OCI-LY3 (cell line): ENCODE measurements at regions not wholly inside any gene's neighbourhood (a gene's known extent, or its start where the extent isn't known, plus 50 kb on each side); places are given as distances from the start of the nearest gene placed in this dataset.

Experiments used
- H2AFZ ChIP-seq: fragments of 200-600, 300-600 bp; shearing (Covaris generic); 2 replicates; pipeline ENCODE4 v1.6.0; 2014; ENCODE audit warnings: antibody characterized with exemption, low read depth, low read length
- H3K27ac ChIP-seq: fragments of 200-600, 300-600 bp; sonication (generic); 2 replicates; pipeline ENCODE4 v1.5.1; 2014; ENCODE audit warnings: mild to moderate bottlenecking, low read length, moderate library complexity, mixed read lengths
- H3K27me3 ChIP-seq: fragments of 200-600, 300-600 bp; sonication (generic); 2 replicates; pipeline ENCODE4 v1.6.1; 2014; ENCODE audit warnings: low read depth, low read length, mixed read lengths
- H3K36me3 ChIP-seq: fragments of 200-600, 300-600 bp; sonication (generic); replicated peaks from 2 replicates; pipeline ENCODE3; 2014; ENCODE audit warnings: low read depth, low read length, mixed read lengths
- H3K4me1 ChIP-seq: fragments of 300-600, 200-600 bp; sonication (generic); 2 replicates; pipeline ENCODE4 v1.6.1; 2014; ENCODE audit warnings: low read length, mixed read lengths
- H3K4me2 ChIP-seq: fragments of 200-600, 300-600 bp; sonication (generic); 2 replicates; pipeline ENCODE4 v1.6.1; 2014; ENCODE audit warnings: low read length, mixed read lengths
- H3K4me3 ChIP-seq: fragments of 300-600, 200-600 bp; sonication (generic); 2 replicates; pipeline ENCODE4 v1.5.1; 2014; ENCODE audit warnings: antibody characterized with exemption, mild to moderate bottlenecking, low read length, moderate library complexity
- H3K79me2 ChIP-seq: fragments of 300-600, 200-600 bp; shearing (Covaris generic); 2 replicates; pipeline ENCODE4 v1.6.1; 2014; ENCODE audit warnings: mild to moderate bottlenecking, low read length, mixed read lengths
- H3K9ac ChIP-seq: fragments of 300-600, 200-600 bp; shearing (Covaris generic); 2 replicates; pipeline ENCODE4 v1.6.0; 2014; ENCODE audit warnings: mild to moderate bottlenecking, low read length, moderate library complexity
- H3K9me3 ChIP-seq: fragments of 200-600, 300-600 bp; shearing (Covaris generic); 2 replicates; pipeline ENCODE4 v1.6.1; 2014; ENCODE audit warnings: low read length, mixed read lengths; ENCODE audit not compliant: insufficient read depth
- H4K20me1 ChIP-seq: fragments of 200-600, 300-600 bp; sonication (generic); 2 replicates; pipeline ENCODE4 v1.6.1; 2016; ENCODE audit warnings: low read length, mixed read lengths; ENCODE audit not compliant: insufficient read depth
- CTCF ChIP-seq: fragments of 200-600, 300-600 bp; sonication (generic); IDR thresholded peaks from 2 replicates; pipeline ENCODE4 v1.5.1; 2014; ENCODE audit warnings: antibody characterized with exemption, low read length, low read depth
- EZH2phosphoT487 ChIP-seq: fragments of 200-600 bp; shearing (Covaris generic); IDR thresholded peaks from 2 replicates; pipeline ENCODE4 v1.6.1; 2018; ENCODE audit warnings: antibody characterized with exemption, mixed run types, low read depth

DNA sequence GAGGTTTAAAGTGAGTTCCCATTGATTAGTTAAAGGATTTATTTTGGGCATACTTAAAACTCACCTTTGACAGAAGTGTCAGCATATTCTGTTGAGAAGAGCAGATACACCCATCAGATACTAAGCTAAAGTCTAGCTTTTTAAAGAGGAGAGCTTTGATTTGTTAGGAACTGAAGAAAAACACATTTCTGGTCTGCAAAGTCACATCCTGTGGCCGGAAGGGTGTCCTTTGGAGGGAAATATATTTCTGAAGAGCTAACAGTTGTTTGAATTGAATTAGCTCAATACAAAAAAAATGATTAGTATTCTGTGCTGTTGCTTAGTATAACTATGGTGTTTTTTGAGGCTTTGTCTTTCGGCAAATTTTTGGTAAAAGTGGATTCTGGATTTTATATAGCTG is 302.7 kb downstream of the RFPL4B start:
- Histone ChIP-seq H3K36me3 (no peaks in the 10 kb centered on the region), H3K9me3 (no peaks in the 10 kb centered on the region), H3K9ac (no peak overlapping the region), H3K4me3 (no peak overlapping the region), H2AFZ (no peak overlapping the region), H3K4me2 (no peak overlapping the region), H3K27ac (no peak overlapping the region), H3K27me3 (no peaks in the 10 kb centered on the region), H3K79me2 (no peaks in the 10 kb centered on the region), H3K4me1 (no peaks in the 10 kb centered on the region), H4K20me1 (no peaks in the 10 kb centered on the region)
- TF ChIP-seq EZH2phosphoT487 (no peak), CTCF (no peak)

- H3K4me3 ChIP-seq, result no peak overlapping the region
- TF ChIP-seq EZH2phosphoT487 (no peak), CTCF (no peak)
- H3K9me3 ChIP-seq, result no peaks in the 10 kb centered on the region
- H4K20me1 ChIP-seq, result no peaks in the 10 kb centered on the region
- H3K36me3 ChIP-seq, result no peaks in the 10 kb centered on the region
- H3K27me3 ChIP-seq, result no peaks in the 10 kb centered on the region
- no peak overlapping the region for H3K9ac ChIP-seq
- no peak overlapping the region for H3K27ac ChIP-seq
- no peaks in the 10 kb centered on the region for H3K4me1 ChIP-seq
- H3K4me2 ChIP-seq, result no peak overlapping the region
- H3K79me2 ChIP-seq, result no peaks in the 10 kb centered on the region
- H2AFZ ChIP-seq, result no peak overlapping the region
Observed at GRCh38 chr6:112651239-112651638, 304.1 kb downstream of the RFPL4B start.

GRCh38 chr6:112659912-112660311 is 312.8 kb downstream of the RFPL4B start:
- Histone ChIP-seq H3K27me3 (no peaks in the 10 kb centered on the region), H3K9me3 (no peaks in the 10 kb centered on the region), H3K36me3 (no peaks in the 10 kb centered on the region), H3K27ac (no peak overlapping the region), H3K4me2 (no peak overlapping the region), H3K79me2 (no peaks in the 10 kb centered on the region), H3K4me3 (no peak overlapping the region), H3K9ac (no peak overlapping the region), H3K4me1 (no peaks in the 10 kb centered on the region), H4K20me1 (no peaks in the 10 kb centered on the region), H2AFZ (no peak overlapping the region)
- TF ChIP-seq EZH2phosphoT487, result no peak
- no peak for TF ChIP-seq CTCF

GRCh38 chr6:112660626-112661025 is 313.5 kb downstream of the RFPL4B start:
- Histone ChIP-seq H2AFZ (no peak overlapping the region), H3K27ac (no peak overlapping the region), H3K4me2 (no peak overlapping the region), H3K79me2 (no peaks in the 10 kb centered on the region), H3K4me3 (no peak overlapping the region), H3K27me3 (no peaks in the 10 kb centered on the region), H3K9me3 (no peaks in the 10 kb centered on the region), H4K20me1 (no peaks in the 10 kb centered on the region), H3K4me1 (no peaks in the 10 kb centered on the region), H3K9ac (no peak overlapping the region), H3K36me3 (no peaks in the 10 kb centered on the region)
- no peak for TF ChIP-seq EZH2phosphoT487
- no peak for TF ChIP-seq CTCF
